GM04504 (cell line): ENCODE measurements at regions not wholly inside any gene's neighbourhood (a gene's known extent, or its start where the extent isn't known, plus 50 kb on each side); places are given as distances from the start of the nearest gene placed in this dataset.

Source experiments
- DNase-seq: peaks from one replicate; pipeline ENCODE4 v3.0.0-alpha.2; 2012; ENCODE audit warnings: low read depth

DNA sequence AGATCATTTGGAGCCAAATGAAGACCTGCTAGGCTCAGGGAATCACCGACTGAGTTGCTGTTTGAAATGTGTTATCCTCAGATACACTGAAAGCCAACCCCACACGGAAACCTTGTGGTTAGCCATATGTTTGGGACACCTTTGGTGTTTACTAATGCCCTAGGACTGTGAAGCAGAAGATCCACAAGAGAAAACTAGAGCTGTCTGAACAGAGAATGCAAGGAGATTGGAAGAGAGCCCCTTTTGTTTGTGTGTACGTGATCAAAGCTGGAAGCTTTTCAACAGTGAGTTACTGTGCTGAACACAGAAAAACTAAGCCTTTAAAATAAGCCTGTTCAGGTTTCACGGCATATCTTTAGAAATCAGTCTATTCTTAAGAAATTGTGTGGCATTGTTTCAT is 908.2 kb upstream of the ADGRL2 start:
- DNase-seq = no peak

DNA sequence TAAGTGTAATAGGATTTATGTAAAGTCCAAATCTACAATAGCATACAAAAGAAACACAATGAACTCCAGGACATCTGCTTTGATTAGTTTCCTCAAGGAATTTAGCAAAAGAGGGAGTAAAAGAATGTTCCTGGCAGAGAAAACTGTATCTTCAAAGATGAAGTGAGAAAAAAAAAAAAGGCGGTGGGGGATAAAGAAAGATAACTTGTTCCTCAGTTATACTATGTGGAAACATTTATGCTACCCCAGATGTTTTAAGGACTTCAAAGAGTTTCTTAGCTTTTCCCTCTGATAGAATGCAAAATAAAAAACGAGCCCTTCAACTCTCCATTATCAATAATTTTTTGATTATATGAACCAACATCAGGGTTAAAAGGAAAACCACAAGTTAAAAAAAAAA is 908.9 kb upstream of the ADGRL2 start:
- no peak for DNase-seq

DNA sequence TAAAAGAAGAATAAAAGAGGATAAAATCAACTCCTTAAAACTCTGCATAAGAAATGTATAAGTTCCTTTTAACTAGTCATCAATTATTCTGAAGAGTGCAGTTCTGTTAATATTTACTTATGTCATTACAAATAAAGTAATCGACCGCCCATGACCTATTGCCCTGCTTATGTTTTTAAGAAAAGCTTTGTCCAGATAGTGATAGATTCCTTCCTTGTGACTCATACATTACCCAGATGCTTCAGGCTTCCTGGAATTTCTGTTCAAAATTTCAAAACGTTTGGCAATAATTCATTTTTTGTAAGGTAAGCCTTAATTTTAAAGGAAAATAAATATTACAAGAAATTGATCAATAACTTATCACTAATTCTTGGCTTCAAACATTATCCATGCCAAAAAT is 918.2 kb upstream of the ADGRL2 start:
- no peak for DNase-seq

DNA sequence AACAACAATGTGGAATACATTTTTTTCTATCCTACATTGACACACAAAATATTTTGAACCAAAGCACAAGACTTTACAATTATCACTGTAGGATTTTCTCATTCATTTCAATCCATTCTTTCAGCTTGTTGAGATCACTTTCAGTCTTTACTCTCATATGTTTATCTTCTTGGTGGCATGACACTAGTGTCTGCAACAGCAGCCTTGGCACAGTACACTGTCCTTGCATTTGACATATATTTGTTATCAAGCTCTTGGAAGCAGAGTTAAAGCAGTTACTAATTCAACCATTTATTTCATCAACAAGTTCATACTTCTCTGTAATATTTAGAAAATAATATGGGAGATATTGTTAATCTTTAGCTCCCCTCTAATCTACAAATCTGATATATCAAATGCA is 922.4 kb upstream of the ADGRL2 start:
- no peak for DNase-seq

DNA sequence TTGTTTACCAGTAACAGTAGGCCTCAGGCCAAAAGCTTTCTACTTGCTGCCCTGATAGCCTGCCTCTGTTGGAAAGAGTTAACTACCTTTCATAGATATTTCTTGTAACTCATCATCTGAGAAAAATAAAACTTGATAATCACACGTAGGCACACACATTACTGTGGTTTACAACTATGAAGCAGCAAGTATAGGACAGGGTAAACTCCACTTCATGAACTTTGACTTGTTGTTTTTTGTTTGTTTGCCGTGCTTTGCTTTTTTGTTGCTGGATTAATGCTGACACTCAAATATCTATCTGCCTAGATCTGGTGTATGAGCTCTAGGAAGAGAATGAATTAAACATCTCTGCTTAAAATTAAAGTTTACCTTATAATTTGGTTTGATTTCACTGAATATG is 924.7 kb upstream of the ADGRL2 start:
- no peak for DNase-seq

DNA sequence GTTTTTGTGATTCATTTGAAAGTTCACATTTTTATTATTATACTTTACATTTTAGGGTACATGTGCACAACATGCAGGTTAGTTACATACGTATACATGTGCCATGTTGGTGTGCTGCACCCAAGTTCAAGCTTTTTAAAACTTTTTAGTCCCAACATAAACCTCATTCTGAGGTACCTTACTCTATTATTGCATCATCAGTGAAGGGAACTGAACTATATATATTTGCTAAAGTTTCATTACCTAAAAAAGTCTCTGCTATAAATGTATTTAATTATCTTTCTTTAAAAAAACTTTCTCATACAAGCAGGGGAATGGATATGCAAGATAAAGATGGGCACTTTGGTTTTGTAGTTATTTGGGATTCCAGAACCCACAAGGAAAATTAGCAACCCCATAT is 931.4 kb upstream of the ADGRL2 start:
- DNase-seq = no peak

DNA sequence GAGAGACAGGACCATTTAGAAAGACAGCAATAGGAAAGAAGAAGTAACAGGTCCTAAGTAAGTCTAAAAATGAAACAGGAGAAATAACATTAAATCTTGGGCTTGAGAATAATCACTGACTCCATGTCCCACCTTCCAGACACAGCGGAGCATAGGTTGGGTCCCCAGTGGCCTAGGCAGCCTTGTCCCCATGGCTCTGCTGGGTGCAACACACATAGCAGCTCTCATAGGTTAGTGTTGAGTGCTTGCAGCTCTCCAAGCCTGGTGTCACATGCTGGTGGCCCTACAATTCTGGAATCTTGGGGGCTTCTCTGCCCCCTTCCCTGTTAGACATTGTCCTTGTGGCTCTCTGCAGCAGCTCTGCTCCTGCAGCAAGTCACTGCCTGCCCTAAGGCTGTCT is 952.8 kb upstream of the ADGRL2 start:
- no peak for DNase-seq

DNA sequence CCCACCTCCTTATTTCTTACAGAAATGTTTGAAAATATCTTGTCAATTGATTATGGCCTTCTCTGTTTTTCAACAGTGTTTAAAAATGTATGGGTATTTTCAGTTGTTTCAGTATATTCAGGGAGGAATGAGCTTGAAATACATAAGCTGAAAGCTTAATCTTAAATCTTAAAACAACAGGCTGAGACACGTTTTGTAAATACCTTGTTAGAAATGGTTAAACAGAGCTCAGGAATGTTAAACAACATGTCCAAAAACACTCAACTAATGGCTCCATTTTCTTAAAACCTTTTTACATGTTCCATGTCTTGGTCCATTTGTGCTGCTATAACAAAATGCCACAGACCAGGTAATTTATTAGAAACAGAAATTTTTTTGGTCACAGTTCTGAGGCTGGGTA is 953.8 kb upstream of the ADGRL2 start:
- no peak for DNase-seq

DNA sequence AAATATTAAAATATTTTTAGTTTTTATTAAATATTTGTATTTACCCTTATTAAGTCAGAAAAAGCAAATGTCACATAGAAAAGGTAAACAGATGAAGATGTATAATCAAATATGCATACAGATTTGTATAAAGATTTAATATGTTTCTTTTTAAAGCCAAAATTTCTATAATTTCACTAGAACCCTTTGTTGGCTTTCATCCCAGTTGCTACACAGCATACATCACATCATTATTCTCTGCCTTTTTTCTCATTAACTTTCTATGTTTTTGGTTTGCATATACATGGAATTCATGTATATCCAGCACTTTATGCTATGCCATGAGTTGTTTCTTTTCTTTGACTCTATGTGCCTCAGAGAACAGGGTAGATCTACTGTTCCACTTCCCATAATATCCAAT is 957.9 kb upstream of the ADGRL2 start:
- DNase-seq = no peak

DNA sequence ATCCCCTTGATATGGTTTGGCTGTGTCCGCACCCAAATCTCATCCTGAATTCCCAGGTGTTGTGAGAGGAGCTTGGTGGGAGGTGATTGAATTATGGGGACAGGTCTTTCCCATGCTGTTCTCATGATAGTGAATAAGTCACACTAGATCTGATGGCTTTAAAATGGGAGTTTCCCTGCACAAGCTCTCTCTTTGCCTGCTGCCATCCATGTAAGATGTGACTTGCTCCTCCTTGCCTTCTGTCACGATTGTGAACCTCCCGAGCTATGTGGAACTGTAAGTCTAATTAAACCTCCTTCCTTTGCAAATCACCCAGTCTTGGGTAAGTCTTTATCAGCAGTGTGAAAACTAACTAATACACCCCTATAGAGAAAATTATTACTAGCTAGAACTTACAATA is 959.5 kb upstream of the ADGRL2 start:
- DNase-seq = no peak

DNA sequence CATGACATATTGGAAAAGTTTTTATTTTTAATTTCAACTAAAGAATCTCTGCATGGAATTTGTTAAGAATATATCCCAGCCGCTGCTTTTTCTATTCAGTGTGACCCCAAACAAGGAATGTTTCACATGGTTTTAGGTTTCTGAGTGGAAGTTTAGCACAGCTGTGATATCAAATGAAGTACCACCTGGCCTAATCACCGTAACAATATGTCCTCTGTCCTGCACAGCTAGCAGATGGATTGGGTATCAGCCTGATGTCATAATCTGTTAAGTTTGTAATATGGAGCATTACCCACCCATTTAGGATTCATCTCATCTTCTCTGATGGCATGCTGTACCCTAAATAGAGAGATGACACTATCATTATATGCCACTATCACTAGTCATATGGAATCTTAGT is 963.7 kb upstream of the ADGRL2 start:
- no peak for DNase-seq

DNA sequence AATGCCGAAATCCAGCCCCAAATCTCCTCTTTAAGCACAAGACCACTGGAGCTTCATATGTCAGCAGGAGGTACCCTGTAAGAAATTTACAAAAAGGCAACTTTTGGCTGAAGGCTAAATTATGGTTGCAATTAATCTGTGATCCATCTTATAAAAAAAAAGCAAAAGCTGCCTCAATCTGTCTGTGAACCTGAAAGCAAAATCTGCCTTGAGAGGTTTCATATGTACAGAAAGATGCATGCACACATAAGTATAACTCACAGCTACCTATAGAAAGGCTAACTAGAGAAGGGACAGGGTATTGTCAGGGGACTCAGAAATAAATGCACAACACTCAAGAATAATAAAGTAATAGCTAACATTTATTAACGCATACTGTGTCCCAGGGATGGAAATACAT is 964.2 kb upstream of the ADGRL2 start:
- DNase-seq = no peak

DNA sequence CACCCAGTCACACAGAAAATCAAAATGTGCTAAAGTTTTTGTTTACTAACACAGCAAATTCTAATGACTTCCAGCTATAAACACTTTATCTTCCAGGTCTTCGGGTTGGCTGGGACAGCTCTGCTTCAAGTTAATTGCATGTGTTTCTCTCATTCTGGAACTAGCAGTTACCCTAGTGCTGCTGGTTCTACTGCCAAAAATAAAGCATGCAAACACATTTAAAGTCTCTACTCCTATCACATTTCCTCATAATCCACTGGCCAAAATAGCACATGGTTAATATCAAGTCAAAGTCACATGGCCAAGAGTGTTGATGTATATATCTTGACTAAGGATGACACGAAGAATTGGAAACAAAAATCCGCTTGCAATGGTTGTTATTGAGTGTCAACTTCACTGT is 973.1 kb upstream of the ADGRL2 start:
- DNase-seq = no peak

DNA sequence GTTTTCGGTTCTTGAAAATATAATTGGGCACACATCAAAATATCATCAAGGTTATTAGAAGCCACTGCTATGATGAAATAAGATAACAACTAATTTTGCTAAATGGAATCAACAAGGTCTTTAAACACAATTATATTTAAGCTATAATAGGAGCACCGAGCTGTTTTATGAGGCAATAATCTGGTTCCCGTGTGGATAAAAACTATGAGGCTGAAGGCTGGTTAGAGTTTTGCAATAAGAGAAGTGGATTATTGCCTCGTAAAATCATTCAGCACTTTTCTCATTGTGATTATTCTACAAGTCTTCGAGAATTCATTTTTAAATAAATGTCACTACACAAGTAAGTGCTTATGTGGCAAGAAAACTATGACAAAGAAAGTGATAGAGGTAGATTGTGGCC is 975.7 kb upstream of the ADGRL2 start:
- DNase-seq = no peak

DNA sequence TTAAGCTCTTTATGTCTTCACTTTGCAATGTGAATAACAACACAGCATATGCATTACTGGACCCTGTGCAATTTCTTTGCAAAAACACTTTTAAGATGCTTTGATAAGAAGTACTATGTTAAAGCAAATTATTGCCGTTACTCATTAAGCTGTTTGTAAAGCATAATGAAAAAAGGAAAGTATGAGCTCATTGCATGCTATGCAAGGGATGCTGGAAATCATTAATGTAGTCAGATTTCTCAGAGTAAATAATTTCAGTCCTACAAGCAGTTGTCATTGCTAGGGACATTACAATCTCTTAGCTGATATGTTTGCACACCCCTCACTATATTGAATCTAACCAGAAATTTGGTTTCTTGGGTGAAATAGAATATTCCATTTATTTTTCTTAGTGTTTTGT is 982.5 kb upstream of the ADGRL2 start:
- no peak for DNase-seq

DNA sequence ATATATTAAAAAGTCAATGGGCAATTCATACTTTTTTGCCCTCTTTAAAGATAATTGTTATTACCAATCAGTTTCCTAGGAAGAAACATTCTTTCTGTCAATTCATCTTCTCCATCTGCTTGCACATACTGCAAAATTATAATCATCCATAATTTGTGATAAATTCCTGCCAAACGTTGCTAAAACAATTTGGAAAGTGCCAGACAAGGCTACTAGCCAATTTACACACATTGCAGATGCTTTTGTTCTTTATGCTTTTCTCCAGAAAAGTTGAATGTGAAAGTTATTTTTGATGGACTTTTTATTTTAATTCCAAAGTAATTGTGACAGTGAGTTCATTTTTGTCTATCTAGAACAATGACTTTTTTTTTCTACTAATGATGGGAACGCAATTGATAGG is 992.8 kb upstream of the ADGRL2 start:
- no peak for DNase-seq

DNA sequence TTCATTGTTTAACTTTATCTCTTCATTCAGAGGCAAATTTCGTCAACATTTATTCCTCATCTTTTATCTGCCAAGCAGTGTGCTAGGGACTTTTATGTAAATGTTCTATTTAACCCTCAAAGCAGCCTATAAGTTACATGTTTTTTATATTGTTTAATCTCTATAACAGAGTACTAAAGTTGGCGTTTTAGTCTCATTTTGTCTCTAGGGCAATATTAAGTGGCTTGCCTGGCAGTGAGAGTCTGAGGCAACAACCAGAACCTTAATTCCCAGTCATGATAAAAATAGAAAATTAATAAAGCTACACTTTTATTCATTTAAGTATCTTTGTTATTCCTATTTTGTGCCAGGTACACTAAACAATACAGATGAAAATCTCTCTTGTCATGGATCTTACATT is 994.3 kb upstream of the ADGRL2 start:
- DNase-seq = no peak

DNA sequence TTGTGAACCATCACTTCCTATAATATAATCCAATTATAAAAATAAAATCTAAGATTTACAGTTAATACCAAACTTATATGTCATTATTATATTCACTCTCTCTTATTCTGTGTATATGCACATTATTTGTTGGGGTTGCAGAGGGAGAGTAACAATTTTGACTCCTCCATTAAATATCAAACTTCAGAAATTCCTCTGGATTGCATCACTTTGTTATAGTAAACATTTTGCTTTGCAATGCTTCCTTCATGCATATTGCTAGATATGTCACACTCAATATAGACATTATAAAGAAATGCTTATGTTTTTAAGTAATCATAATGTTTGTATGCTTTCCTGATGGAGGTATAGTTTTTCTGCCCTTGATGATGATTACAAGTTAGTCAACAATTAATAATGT is 999.0 kb upstream of the ADGRL2 start:
- DNase-seq = no peak

DNA sequence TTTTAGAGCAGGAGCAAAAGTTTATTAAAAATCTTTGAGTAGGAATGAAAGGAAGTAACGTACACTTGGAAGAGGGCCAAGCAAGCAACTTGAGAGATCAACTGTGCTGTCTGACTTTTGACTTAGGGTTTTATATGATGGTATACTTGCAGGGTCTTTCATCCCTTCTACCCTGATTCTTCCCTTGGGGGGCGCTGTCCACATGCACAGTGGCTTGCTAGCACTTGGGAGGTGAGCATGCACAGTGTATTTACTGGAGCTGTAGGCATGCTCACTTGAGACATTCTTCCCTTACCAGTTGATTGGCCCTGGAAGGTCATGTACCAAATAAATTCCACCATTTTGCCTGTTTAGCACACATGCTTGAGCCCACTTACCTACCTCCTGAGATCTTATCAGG is 1001.3 kb upstream of the ADGRL2 start:
- no peak for DNase-seq

DNA sequence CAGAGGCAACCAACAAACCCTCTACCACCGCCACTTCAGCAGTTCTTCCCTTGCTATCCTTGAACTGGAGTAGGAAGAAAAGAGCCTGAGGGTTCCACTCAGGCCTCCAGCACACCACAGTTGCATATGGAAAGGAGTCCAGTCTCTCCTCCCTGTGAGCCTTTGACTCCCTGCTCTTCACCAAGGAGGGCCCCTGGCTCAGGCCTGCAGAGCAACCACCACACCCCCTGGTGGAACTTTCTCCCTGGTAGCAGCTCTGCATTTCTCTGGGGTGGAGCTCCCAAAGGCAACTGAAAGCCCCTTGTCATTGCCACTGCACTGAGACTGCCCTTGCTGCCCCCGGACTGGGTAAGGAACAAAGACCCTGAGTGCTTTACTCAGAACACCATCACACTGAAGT is 1021.5 kb upstream of the ADGRL2 start:
- no peak for DNase-seq

DNA sequence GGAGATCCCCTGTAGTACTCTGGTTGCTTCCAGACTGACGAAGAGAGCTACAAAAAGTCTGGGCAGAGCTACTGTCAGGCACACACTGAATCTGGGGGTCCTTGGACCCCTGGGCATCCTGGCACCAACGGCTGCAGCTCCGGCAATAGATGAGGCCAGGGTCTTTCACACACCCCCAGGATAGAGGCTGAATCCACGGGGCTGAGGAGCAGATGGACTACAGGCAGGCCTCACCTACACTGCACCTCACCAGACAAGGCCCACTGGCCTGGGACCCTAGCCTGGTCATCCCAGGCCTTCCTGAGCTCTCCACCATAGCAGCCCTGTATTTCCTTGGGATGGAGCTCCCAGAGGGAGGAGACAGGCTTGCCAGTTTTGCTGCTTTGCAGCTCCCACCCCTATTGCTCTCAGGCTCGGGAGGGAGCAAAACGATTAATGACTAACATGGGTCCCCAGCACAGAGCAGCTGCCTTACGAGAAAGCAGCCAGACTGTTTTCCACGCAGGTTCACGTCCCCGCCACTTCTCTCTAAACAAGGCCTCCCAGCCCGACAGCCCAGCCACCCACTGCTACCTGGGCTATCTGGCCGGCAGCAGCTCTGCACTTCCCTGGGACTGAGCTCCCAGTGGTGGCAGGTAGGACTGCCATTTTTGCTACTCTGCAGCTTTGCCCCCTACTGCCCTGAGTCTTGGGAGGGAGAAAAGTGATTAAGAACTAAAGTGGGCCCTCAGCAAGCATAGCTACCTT is 1022.5 kb upstream of the ADGRL2 start:
- DNase-seq = no peak

DNA sequence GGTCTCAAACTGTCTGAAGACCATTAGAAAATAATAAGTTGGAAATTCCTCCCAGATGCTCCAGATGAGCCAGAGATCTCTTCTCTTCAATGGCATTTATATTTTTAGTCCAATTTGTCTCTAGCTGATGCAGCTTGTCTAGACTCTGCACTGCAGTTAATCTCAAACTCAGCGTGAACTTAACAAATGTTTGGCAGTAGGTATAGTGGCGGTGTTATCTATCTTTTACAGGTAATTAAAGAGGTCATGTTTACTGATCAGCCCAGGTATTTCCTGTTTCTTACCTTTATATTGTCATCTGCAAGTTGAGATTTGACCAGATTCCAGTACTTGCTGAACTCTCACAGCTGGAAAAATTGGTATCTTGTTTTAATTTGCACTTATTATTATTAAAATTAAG is 1024.5 kb upstream of the ADGRL2 start:
- DNase-seq = no peak

DNA sequence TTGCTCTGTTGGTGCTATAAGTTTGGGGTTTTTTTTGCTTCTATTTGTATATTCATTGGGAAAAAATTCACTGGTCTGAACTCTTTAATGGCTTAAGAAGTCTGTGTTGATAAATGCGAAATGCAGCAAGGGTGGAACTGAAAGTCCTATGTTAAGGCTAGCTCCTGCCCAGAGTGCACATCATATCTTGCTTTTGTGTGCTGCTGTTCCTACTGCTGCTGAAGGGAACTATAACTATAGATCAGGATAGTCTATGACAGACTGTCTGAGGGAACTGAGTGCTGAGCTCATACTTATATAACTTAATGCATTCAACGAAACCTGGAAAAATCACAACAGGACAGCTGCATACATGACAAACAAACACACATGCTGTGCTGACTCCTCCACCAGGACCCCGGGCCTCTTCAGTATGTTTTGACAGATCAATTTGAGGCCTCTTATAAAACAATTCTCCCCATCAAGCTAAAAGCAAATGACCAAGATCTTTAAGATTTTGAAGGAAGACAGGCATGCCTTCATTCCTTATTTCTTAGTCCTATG is 1031.5 kb upstream of the ADGRL2 start:
- no peak for DNase-seq

DNA sequence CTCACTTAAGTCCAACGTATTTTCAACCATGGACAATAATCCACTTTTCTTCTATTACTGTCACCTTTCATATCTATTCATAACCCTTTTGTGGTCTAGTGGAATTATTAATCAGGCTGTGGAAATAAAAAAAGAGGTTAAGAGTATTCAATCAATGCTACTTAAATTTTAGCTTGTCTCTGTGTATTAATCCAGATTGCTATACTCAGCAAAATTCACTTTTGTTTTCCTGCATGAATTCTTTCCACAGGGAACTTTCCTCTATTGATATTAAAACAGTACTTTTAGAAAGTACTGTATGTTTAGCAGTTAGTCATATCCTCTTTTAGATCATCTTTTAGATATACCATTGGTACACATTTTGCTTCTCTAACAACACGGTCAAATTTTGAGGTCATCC is 1033.0 kb upstream of the ADGRL2 start:
- no peak for DNase-seq

DNA sequence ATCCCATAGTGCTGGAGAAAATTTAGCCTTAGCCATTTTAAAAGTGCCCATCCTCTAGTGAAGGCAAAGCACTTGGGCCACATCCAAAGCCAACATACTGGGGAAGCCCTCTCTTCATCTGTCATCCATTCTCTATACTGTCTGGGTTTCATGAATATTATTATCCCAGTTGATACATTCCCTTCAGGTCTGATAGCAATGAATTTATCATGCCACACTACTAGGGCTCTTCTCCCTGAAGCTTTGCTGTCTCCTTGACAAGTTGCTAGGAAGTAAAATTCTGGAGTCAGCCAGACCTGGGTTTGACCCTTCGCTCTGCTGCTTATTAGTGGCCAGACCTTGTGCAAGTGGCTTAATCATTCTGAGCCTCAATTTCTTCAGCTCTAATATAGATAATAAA is 1041.4 kb upstream of the ADGRL2 start:
- no peak for DNase-seq
